MM.1S (cell line): ENCODE measurements at regions not wholly inside any gene's neighbourhood (a gene's known extent, or its start where the extent isn't known, plus 50 kb on each side); places are given as distances from the start of the nearest gene placed in this dataset.

Experiments used
- DNase-seq: peaks from one replicate; pipeline ENCODE4 v3.0.0-alpha.2; 2015
- H2AFZ ChIP-seq: fragments of 300-600 bp; sonication (generic); 2 replicates; pipeline ENCODE4 v1.6.0; 2016; ENCODE audit warnings: antibody characterized with exemption, low read length
- H3F3A ChIP-seq: fragments of 300-600 bp; sonication (generic); 2 replicates; pipeline ENCODE4 v1.6.1; 2016; ENCODE audit warnings: mild to moderate bottlenecking, antibody characterized with exemption, low read length, moderate library complexity, mixed read lengths; ENCODE audit not compliant: insufficient read depth
- H3K27ac ChIP-seq: fragments of 300-600 bp; sonication (generic); 2 replicates; pipeline ENCODE4 v1.5.1; 2016; ENCODE audit warnings: mild to moderate bottlenecking, low read length
- H3K27me3 ChIP-seq: fragments of 300-600 bp; sonication (generic); replicated peaks from 2 replicates; pipeline ENCODE4 v1.6.0; 2016; ENCODE audit warnings: low read length; ENCODE audit not compliant: insufficient read depth
- H3K36me3 ChIP-seq: fragments of 300-600 bp; sonication (generic); replicated peaks from 2 replicates; pipeline ENCODE4 v1.6.1; 2016; ENCODE audit warnings: mild to moderate bottlenecking, low read length, mixed read lengths; ENCODE audit not compliant: insufficient read depth
- H3K4me1 ChIP-seq: fragments of 300-600 bp; sonication (generic); 2 replicates; pipeline ENCODE4 v1.6.1; 2016; ENCODE audit warnings: low read length, mixed read lengths
- H3K4me2 ChIP-seq: fragments of 300-600 bp; sonication (generic); 2 replicates; pipeline ENCODE4 v1.6.0; 2016; ENCODE audit warnings: low read depth, low read length
- H3K4me3 ChIP-seq: fragments of 300-600 bp; sonication (generic); 2 replicates; pipeline ENCODE4 v1.5.1; 2016; ENCODE audit warnings: low read length, mixed read lengths
- H3K79me2 ChIP-seq: fragments of 300-600 bp; sonication (generic); 2 replicates; pipeline ENCODE4 v1.6.1; 2016; ENCODE audit warnings: mixed run types, low read length, mixed read lengths
- H3K9ac ChIP-seq: fragments of 300-600 bp; sonication (generic); 2 replicates; pipeline ENCODE4 v1.6.1; 2016; ENCODE audit warnings: low read length, mixed read lengths
- H3K9me2 ChIP-seq: fragments of 300-600 bp; sonication (generic); replicated peaks from 2 replicates; pipeline ENCODE4 v1.6.1; 2016; ENCODE audit warnings: mild to moderate bottlenecking, low read length, mixed read lengths; ENCODE audit not compliant: insufficient read depth
- H3K9me3 ChIP-seq: fragments of 300-600 bp; sonication (generic); replicated peaks from 2 replicates; pipeline ENCODE4 v1.6.1; 2016; ENCODE audit warnings: mild to moderate bottlenecking, low read length, mixed read lengths; ENCODE audit not compliant: insufficient read depth
- H4K20me1 ChIP-seq: fragments of 300-600 bp; sonication (generic); 2 replicates; pipeline ENCODE4 v1.6.1; 2016; ENCODE audit warnings: mild to moderate bottlenecking, low read length, moderate library complexity, mixed read lengths; ENCODE audit not compliant: insufficient read depth
- CTCF ChIP-seq: fragments of 300-600 bp; sonication (generic); IDR thresholded peaks from 2 replicates; pipeline ENCODE4 v1.5.1; 2016; ENCODE audit warnings: antibody characterized with exemption, low read length, mixed read lengths
- EZH2 ChIP-seq: fragments of 300-600 bp; sonication (generic); optimal IDR thresholded peaks from 2 replicates; pipeline ENCODE3; 2017; ENCODE audit warnings: low read depth, mild to moderate bottlenecking, antibody characterized with exemption, low read length, mixed read lengths
- EZH2phosphoT487 ChIP-seq: fragments of 300-600 bp; sonication (generic); IDR thresholded peaks from 2 replicates; pipeline ENCODE4 v1.6.1; 2018; ENCODE audit warnings: antibody characterized with exemption, low read length

- DNase-seq = no peak
- no peaks in the 10 kb centered on the region for H3K9me3 ChIP-seq
- H3K27ac ChIP-seq = no peak overlapping the region
Observed at GRCh38 chr20:48552550-48552949, 275.2 kb downstream of the PREX1 start.

GRCh38 chr20:48550814-48551213 lies 277.0 kb downstream of the PREX1 start:
- Histone ChIP-seq H3K27me3 (no peaks in the 10 kb centered on the region), H4K20me1 (no peaks in the 10 kb centered on the region), H3F3A (no peaks in the 10 kb centered on the region), H3K4me1 (no peaks in the 10 kb centered on the region), H3K9ac (no peak overlapping the region), H3K4me3 (no peak overlapping the region), H3K4me2 (no peak overlapping the region), H2AFZ (no peak overlapping the region), H3K36me3 (no peaks in the 10 kb centered on the region), H3K9me3 (no peaks in the 10 kb centered on the region), H3K79me2 (no peaks in the 10 kb centered on the region), H3K27ac (no peak overlapping the region), H3K9me2 (no peaks in the 10 kb centered on the region)
- DNase-seq = no peak
- TF ChIP-seq CTCF = no peak
- TF ChIP-seq EZH2 = no peak

More at GRCh38 chr20:48552550-48552949, 275.2 kb downstream of the PREX1 start:
- Histone ChIP-seq H3F3A (no peaks in the 10 kb centered on the region), H3K4me1 (no peaks in the 10 kb centered on the region), H3K79me2 (no peaks in the 10 kb centered on the region), H3K36me3 (no peaks in the 10 kb centered on the region), H3K9me2 (no peaks in the 10 kb centered on the region), H4K20me1 (no peaks in the 10 kb centered on the region), H3K4me2 (no peak overlapping the region), H2AFZ (no peak overlapping the region), H3K4me3 (no peak overlapping the region), H3K27me3 (no peaks in the 10 kb centered on the region), H3K9ac (no peak overlapping the region)
- TF ChIP-seq EZH2 (no peak), CTCF (no peak), EZH2phosphoT487 (no peak)

- H3K4me1 ChIP-seq = peaks cover 20% of the 10 kb centered on the region
- no peak overlapping the region for H3K27ac ChIP-seq
- H3K4me2 ChIP-seq = no peak overlapping the region
- no peak for TF ChIP-seq CTCF
- no peak for TF ChIP-seq EZH2
- TF ChIP-seq EZH2phosphoT487 = no peak
- H4K20me1 ChIP-seq = no peaks in the 10 kb centered on the region
- no peak overlapping the region for H2AFZ ChIP-seq
- no peaks in the 10 kb centered on the region for H3K27me3 ChIP-seq
- no peaks in the 10 kb centered on the region for H3F3A ChIP-seq
- H3K9me3 ChIP-seq = no peaks in the 10 kb centered on the region
- H3K9ac ChIP-seq = no peak overlapping the region
- H3K9me2 ChIP-seq = no peaks in the 10 kb centered on the region
- no peaks in the 10 kb centered on the region for H3K36me3 ChIP-seq
- DNase-seq = no peak
- no peak overlapping the region for H3K4me3 ChIP-seq
- no peaks in the 10 kb centered on the region for H3K79me2 ChIP-seq
Observed at GRCh38 chr20:48547664-48548063, 280.1 kb downstream of the PREX1 start.
